Activated naive CD4-positive, alpha-beta T cell treated with anti-CD3 and anti-CD28 coated beads, Interleukin-2, amount 50 U/mL, for 72 hours (primary cell): ENCODE measurements at regions not wholly inside any gene's neighbourhood (a gene's known extent, or its start where the extent isn't known, plus 50 kb on each side); places are given as distances from the start of the nearest gene placed in this dataset.
A peak's percentile ranks its signal among the peaks of the same experiment; 100 is the strongest.
"Not testable (repeated sequence)": the region's sequence is repeated elsewhere in the genome, so short reads cannot be mapped to it uniquely, and the experiment has no call there.

ENCODE experiments used
- ATAC-seq, 2 donors: fragments of 150-1000 bp; cut with Tn5 transposase; 2 replicates each; pipeline ENCODE4 v1.10.0; 2021; ENCODE audit warnings: mild to moderate bottlenecking in 2 of 2, moderate library complexity in 2 of 2
- DNase-seq, 2 donors: peaks; one replicate each; pipeline ENCODE4 v3.0.0; 2021 to 2022; ENCODE audit warnings: low spot score in 2 of 2
- H3K27ac Mint-ChIP-seq, 2 donors: one replicate each; pipeline ENCODE4 v1.8.0; 2022; ENCODE audit warnings: mild to moderate bottlenecking in 2 of 2, mixed read lengths in 2 of 2
- H3K36me3 Mint-ChIP-seq, 2 donors: one replicate each; pipeline ENCODE4 v1.8.0; 2022; ENCODE audit warnings: mixed read lengths in 2 of 2
- H3K9me3 Mint-ChIP-seq, 2 donors: one replicate each; pipeline ENCODE4 v1.8.0; 2022; ENCODE audit warnings: mixed read lengths in 2 of 2

DNA sequence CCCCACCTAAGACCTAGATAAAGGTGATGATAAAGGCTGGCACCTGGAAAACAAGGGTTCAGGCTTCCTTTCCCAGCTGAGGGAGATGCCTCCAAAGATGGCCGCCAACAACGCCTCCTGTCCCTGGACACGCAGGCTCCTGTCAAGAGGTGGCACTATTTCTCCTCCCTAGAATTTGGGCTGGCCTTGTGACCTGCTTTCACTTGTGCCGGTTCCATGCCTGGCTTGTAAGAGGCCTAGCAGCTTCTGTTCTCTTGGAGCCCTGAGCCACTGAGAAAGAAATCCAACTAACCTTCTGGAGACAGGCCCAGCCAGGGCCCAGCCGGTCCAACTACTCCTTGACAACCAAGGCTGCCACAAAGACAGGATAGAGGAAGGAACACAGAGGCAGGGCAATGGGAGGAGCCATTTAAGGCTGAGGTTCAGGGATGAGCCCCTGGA is 60.2 kb upstream of the RALY start:
- Mint-ChIP-seq H3K27ac (peak overlapping the region; percentile 40 to 85), H3K9me3 (no peaks in the 10 kb centered on the region), H3K36me3 (no peaks in the 10 kb centered on the region)
- ATAC-seq, result peak; percentile 91 to 94
- peak; percentile 56 to 64 for DNase-seq

DNA sequence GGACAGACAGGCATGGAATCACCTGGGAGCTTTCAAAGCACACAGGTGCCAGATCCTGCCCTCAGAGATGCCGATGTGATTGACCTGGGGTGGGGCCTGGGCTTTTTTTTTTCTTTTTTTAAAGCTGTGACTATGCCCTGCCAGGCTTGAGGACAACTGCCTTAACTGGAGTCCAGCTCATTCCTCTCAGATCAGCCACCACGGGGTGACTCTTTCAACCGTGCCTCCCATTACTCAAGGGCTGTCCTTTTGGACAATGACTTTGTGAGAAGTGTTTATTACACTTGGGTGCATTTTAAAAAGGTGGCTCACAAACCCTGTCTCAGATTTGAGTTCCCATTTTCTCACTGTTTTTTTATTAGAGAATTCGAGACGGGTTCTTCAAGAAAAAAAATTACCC is 57.1 kb upstream of the RALY start:
- no peaks in the 10 kb centered on the region for H3K36me3 Mint-ChIP-seq
- no peak for ATAC-seq
- no peak overlapping the region for H3K27ac Mint-ChIP-seq
- H3K9me3 Mint-ChIP-seq, result no peaks in the 10 kb centered on the region
- no peak for DNase-seq

DNA sequence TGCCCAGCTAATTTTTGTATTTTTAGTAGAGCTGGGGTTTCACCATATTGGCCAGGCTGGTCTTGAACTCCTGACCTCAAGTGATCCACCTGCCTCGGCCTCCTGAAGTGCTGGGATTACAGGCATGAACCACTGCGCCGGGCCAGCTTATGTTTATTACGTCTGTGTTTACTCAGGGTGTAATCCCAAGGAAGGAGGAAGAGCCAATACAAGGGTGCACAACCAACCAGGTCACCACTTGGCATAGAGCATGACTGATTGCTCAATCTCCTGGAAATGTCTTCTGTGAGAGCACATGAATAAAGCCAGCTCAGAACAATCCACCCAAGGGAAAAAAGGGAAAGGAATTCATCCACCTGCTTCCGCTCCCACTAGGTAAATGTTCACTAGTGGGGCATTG is 54.7 kb upstream of the RALY start:
- not testable (repeated sequence) for DNase-seq, ATAC-seq, H3K36me3 Mint-ChIP-seq, H3K9me3 Mint-ChIP-seq
- peak overlapping the region in 1 of 2 donors; percentile 15 for H3K27ac Mint-ChIP-seq

DNA sequence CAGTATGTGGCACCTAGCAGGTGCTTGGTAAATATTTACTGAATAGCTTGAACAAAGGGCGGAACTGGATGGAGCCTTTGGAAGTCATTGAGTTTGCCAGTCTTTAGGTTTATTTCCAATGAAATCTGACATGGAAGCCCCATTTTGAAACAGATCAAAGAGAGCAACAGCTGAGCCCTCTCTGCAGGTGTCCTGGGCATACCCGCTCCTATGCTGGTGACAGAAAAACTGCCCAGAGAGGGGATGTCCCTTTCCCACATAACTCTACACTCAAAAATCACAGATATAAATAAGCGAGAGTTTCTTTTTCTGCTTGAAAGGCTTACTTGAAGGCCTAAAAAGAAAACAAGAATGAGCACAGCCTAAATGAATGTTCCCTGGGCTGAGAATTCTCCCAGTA is 53.0 kb upstream of the RALY start:
- Mint-ChIP-seq H3K36me3 (no peaks in the 10 kb centered on the region), H3K27ac (peak overlapping the region in 1 of 2 donors; percentile 55), H3K9me3 (no peaks in the 10 kb centered on the region)
- ATAC-seq (no peak), DNase-seq (no peak)
